VCaP (cell line): ENCODE measurements at regions not wholly inside any gene's neighbourhood (a gene's known extent, or its start where the extent isn't known, plus 50 kb on each side); places are given as distances from the start of the nearest gene placed in this dataset.

Experiments
- H3K27ac ChIP-seq: fragments of 450-650 bp; 2 replicates; pipeline ENCODE4 v1.5.1; 2017
- TF ChIP-seq, protein P1 (sequence below): fragments of 450-650 bp; conservative IDR thresholded peaks from 2 replicates; pipeline ENCODE4 v1.5.1; 2017; ENCODE audit warnings: mild to moderate bottlenecking, moderate library complexity

DNA sequence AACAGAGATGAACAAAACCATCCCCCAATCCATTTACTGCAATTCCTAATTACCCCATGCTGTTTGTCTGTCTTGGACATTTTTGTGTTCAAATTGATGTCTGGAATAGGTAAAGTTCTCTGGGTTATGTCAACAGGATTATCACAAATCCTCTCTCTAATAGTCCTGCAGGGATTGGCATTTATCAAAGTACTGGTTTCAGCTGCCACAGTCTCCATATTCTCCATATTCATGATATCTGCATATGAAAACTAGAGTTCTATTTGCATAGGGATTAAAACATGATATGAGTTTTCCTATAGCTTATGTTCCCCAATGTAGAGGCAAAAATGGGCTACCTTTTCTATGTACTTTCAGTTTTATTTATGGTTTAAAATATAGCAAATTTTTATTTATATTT, 355.8 kb downstream of the ADRA2A start:
- TF ChIP-seq, protein P1, sequence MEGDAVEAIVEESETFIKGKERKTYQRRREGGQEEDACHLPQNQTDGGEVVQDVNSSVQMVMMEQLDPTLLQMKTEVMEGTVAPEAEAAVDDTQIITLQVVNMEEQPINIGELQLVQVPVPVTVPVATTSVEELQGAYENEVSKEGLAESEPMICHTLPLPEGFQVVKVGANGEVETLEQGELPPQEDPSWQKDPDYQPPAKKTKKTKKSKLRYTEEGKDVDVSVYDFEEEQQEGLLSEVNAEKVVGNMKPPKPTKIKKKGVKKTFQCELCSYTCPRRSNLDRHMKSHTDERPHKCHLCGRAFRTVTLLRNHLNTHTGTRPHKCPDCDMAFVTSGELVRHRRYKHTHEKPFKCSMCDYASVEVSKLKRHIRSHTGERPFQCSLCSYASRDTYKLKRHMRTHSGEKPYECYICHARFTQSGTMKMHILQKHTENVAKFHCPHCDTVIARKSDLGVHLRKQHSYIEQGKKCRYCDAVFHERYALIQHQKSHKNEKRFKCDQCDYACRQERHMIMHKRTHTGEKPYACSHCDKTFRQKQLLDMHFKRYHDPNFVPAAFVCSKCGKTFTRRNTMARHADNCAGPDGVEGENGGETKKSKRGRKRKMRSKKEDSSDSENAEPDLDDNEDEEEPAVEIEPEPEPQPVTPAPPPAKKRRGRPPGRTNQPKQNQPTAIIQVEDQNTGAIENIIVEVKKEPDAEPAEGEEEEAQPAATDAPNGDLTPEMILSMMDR: no peak

DNA sequence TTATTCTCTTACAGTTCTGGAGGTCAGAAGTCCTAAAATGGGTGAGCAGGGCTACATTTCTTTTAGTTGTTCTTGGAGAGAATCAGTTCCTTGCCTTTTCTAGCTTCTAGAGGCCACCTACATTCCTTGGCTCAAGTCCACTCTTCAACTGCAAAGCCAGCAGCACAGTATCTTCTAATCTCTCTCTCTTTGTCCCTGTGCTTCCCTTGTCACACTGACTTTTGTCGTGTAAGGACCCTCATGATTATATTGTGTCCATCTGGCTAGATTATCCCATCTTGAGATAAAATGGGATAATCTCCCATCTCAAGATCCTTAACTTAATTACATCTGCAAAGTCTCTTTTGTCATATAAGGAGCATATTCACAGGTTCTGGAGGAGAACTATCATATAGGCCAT, 359.0 kb downstream of the ADRA2A start:
- H3K27ac ChIP-seq: no peak overlapping the region
- TF ChIP-seq, protein P1: no peak

More for the DNA sequence above, 355.8 kb downstream of the ADRA2A start:
- no peak overlapping the region for H3K27ac ChIP-seq

DNA sequence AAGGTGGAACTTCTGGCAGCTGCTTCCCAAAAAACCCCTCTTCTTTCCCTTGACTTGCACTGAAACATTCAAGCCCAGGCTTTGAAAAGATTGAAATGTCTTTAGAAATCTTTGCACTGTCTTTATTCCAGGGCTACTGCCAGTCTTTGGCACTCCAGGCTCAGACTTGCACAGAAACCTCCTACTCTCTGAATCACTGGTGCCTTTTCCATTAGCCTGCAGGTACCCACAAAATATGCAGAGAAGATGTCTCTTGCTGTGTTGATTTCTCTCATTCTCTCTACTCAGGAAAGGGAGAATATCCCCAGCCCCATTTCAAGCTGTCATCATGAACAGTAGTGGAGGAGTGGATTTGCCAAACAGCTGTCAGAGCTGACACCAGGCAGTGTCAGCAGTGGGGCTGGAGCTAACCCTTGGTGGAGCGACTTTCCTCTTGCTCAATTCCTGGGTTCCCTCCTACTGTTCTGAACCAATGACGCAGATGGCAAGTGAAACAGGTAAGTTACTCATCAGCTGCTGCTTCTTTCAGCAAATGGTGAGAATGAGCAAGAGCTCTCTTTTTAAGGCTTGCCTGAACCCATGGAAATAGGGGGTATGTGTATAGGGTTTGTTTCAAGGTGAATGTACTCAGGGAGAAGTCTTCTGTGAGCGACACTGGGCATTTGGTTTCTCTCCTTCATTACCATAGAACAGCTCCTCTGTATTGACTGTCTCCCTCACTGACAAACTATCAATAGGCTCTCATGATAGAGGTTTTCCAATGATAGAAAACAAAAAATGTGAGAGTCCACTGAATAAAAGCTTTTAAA, 362.4 kb downstream of the ADRA2A start:
- no peak overlapping the region for H3K27ac ChIP-seq
- TF ChIP-seq, protein P1: no peak

DNA sequence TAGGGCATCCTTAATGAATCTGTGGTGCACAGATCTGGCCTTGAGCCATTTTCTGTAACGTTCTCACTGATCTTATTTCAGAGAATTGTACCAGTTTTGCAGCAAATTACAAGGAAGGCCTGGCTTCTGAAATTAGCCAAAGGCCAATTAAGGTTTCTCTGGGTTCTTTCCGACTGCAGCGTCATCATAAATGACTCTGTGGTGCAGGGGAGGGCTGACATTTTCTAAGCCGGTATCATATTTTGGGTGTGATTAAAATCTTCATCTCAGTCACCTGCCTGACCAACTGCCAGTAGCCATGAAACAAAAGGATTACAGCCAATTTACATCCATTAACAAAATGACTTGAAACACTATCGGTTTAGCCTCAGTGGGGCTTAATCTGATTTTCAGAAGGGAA, 363.7 kb downstream of the ADRA2A start:
- TF ChIP-seq, protein P1: no peak
- H3K27ac ChIP-seq: no peak overlapping the region

DNA sequence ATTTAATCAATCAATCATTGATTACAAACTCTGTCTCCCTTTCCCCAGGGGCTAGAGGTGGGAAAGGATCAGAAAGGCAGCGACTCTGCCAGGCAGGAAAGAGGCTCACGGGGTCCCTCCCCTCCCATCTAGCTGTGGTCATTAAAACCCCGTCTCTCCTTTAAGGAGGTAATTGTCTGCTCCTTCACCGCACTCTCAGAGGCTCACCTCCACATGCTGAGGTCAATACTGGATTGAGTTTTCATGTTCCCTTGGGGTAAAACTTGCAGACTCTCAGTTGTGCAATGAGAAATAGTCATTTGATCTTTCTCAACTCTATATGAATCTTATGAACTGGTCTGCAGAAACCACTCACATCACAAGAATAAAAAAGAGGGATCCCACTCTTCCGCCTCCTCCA, 368.8 kb downstream of the ADRA2A start:
- TF ChIP-seq, protein P1: no peak
- H3K27ac ChIP-seq: no peak overlapping the region

DNA sequence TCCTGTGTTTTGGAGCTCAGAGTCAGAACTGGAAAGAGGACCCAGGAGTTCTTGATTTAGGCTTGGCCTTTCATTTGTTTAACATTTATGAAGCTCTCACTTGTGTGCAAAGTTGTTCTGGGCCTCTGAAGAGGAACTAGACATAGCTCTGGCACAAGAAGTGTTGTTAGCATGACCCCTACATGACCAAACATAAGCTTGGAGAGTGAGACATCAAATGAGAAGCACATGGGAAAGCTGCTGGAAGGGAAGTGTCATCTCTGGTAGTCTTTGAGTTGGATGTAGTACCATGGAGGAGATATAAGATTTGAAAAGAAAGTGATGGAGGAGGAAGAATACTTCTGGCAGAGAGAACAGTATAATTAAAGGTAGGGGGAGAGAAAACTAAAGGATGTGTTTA, 370.1 kb downstream of the ADRA2A start:
- H3K27ac ChIP-seq: no peak overlapping the region
- TF ChIP-seq, protein P1: no peak

DNA sequence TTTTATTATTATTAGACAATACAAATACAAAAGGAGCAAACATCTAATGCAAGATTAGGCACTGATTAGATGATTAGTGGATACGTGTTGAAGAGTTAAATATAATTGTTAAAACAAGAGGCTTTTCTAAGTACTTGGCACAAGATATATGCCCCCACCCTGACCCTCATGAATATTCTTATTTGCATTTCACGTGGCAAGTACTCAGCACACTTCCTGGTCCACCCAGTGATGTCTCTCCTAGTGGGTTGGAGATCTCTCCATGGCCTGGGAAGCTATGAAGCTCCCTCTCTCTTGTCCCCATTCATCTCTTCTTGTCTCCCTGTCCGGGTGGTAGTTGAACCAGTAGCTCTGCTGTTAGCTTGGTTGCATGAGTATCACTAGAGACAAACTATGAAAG, 375.3 kb downstream of the ADRA2A start:
- no peak overlapping the region for H3K27ac ChIP-seq
- TF ChIP-seq, protein P1: no peak
